Astrocyte (in vitro differentiated cells and primary cell): ENCODE measurements at regions not wholly inside any gene's neighbourhood (a gene's known extent, or its start where the extent isn't known, plus 50 kb on each side); places are given as distances from the start of the nearest gene placed in this dataset.
"Not testable (repeated sequence)": the region's sequence is repeated elsewhere in the genome, so short reads cannot be mapped to it uniquely, and the experiment has no call there.

Experiments
- CTCF ChIP-seq: IDR thresholded peaks from 2 replicates; pipeline ENCODE4 v1.5.1; 2011; ENCODE audit warnings: low read depth, mild to moderate bottlenecking, inconsistent platforms, low read length, moderate library complexity; ENCODE audit not compliant: insufficient read depth
- EZH2 ChIP-seq: IDR thresholded peaks from 2 replicates; pipeline ENCODE4 v1.6.1; 2012; ENCODE audit warnings: mild to moderate bottlenecking, low read length, inconsistent platforms; ENCODE audit not compliant: insufficient read depth

GRCh38 chr18:29360659-29361058 lies 1183.7 kb upstream of the CDH2 start:
- not testable (repeated sequence) for TF ChIP-seq CTCF, EZH2
